ENCODE measurements at regions not wholly inside any gene's neighbourhood (a gene's known extent, or its start where the extent isn't known, plus 50 kb on each side); places are given as distances from the start of the nearest gene placed in this dataset.

DNA sequence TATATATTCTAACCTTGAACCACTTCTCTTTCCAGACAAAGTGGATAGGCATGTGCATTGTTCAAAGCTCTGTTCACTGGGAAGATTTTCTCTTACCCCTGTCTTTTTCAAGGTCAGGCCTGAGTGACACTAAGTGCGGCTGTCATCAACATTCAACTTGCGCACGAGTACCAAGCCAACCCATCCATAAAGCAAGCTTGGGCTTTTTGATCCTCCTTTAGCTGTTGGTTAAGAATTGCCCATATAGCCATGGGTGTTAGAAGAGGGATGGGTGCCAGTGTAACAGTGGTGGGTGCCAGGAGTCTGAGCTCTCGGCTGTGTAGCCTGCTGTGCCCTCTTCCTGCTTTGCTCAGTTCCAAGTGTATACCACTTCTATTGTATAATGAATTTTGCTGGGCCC lies 136.1 kb downstream of the GLUL start:
- DNase-seq = no peak
- Histone ChIP-seq H3K4me3 (ENCODE audit: control extremely low read depth in 1 of 5, extremely low read depth in 1 of 5, insufficient read depth in 1 of 5, low read depth in 2 of 5, low read length in 4 of 5) (no peak overlapping the region), H3K9me3 (ENCODE audit: control extremely low read depth in 1 of 3, control insufficient read depth in 2 of 3, insufficient read depth in 1 of 3, low read length in 2 of 3) (no peaks in the 10 kb centered on the region), H3K27me3 (replicated peaks in 1 of 4; ENCODE audit: control extremely low read depth in 1 of 4, control insufficient read depth in 3 of 4, insufficient read depth in 4 of 4, low read length in 3 of 4) (no peaks in the 10 kb centered on the region), H3K79me2 (ENCODE audit: control insufficient read depth, insufficient read depth, low read length) (no peaks in the 10 kb centered on the region), H4K20me1 (ENCODE audit: control insufficient read depth, insufficient read depth, low read length, poor library complexity, severe bottlenecking) (no peaks in the 10 kb centered on the region), H3K9ac (ENCODE audit: low read length) (no peak overlapping the region), H3K4me2 (replicated peaks; ENCODE audit: low read depth, low read length, poor library complexity, severe bottlenecking) (no peak overlapping the region), H3K4me1 (ENCODE audit: control insufficient read depth in 2 of 2, insufficient read depth in 2 of 2, low read length in 2 of 2) (no peaks in the 10 kb centered on the region), H3K27ac (ENCODE audit: low read length in 2 of 2) (no peak overlapping the region), H2AFZ (ENCODE audit: insufficient read depth, low read depth, low read length, poor library complexity, severe bottlenecking) (no peak overlapping the region), H3K36me3 (replicated peaks in 1 of 2; ENCODE audit: control extremely low read depth in 1 of 2, control insufficient read depth in 1 of 2, extremely low read depth in 1 of 2, insufficient read depth in 2 of 2, low read length in 1 of 2) (no peaks in the 10 kb centered on the region)
- ATAC-seq (ENCODE audit: low read depth) = no peak
- POLR2A ChIA-PET = no interaction called here
- no CpG with 5 or more reads among the region's 4 CpGs for WGBS (ENCODE audit: insufficient coverage)
- H3K9me3 Mint-ChIP-seq (ENCODE audit: insufficient read depth) = no peaks in the 10 kb centered on the region
- intact Hi-C loops (cut with micrococcal nuclease) = no loop called here
- no peak overlapping the region for H3K4me3 Mint-ChIP-seq
- CTCF ChIA-PET = no interaction called here
- TF ChIP-seq, protein P1, sequence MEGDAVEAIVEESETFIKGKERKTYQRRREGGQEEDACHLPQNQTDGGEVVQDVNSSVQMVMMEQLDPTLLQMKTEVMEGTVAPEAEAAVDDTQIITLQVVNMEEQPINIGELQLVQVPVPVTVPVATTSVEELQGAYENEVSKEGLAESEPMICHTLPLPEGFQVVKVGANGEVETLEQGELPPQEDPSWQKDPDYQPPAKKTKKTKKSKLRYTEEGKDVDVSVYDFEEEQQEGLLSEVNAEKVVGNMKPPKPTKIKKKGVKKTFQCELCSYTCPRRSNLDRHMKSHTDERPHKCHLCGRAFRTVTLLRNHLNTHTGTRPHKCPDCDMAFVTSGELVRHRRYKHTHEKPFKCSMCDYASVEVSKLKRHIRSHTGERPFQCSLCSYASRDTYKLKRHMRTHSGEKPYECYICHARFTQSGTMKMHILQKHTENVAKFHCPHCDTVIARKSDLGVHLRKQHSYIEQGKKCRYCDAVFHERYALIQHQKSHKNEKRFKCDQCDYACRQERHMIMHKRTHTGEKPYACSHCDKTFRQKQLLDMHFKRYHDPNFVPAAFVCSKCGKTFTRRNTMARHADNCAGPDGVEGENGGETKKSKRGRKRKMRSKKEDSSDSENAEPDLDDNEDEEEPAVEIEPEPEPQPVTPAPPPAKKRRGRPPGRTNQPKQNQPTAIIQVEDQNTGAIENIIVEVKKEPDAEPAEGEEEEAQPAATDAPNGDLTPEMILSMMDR (IDR thresholded peaks at IDR 0.05) = no peak
- no peaks in the 10 kb centered on the region for H3K27me3 Mint-ChIP-seq
- no peak overlapping the region for H3K27ac Mint-ChIP-seq
- peaks cover 7% of the 10 kb centered on the region for H3K4me1 Mint-ChIP-seq

DNA sequence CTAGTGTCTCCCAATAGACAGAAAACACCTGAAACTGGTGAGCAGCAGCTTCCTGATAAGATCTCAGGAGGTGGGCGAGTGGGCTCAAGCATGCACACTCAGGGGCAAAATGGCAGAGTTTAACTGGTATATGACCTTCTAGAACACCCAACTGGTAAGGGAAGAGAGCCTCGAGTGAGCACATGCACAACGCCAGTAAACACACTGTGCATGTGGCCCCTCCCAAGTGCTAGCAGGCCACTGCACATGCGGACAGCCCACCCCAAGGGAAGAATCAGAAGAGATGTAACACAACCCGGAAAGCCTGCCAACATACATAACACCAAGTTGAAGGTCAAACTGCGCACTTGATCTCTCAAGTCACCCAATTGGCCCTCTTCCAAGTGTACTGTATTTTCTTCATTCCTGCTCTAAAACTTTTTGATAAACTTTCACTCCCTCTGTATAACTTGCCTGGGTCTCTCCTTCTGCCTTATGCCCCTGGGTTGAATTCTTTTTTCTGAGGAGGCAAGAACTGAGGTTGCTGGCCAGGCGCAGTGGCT lies 138.2 kb downstream of the GLUL start:
- WGBS (ENCODE audit: insufficient coverage) = 93% methylated on average over 7 of the region's 7 CpGs
- Histone ChIP-seq H4K20me1 (ENCODE audit: control insufficient read depth, insufficient read depth, low read length, poor library complexity, severe bottlenecking) (no peaks in the 10 kb centered on the region), H3K4me1 (ENCODE audit: control insufficient read depth in 2 of 2, insufficient read depth in 2 of 2, low read length in 2 of 2) (no peaks in the 10 kb centered on the region), H3K4me3 (ENCODE audit: control extremely low read depth in 1 of 5, extremely low read depth in 1 of 5, insufficient read depth in 1 of 5, low read depth in 2 of 5, low read length in 4 of 5) (no peak overlapping the region), H3K36me3 (replicated peaks in 1 of 2; ENCODE audit: control extremely low read depth in 1 of 2, control insufficient read depth in 1 of 2, extremely low read depth in 1 of 2, insufficient read depth in 2 of 2, low read length in 1 of 2) (no peaks in the 10 kb centered on the region), H2AFZ (ENCODE audit: insufficient read depth, low read depth, low read length, poor library complexity, severe bottlenecking) (no peak overlapping the region), H3K4me2 (replicated peaks; ENCODE audit: low read depth, low read length, poor library complexity, severe bottlenecking) (no peak overlapping the region), H3K9me3 (ENCODE audit: control extremely low read depth in 1 of 3, control insufficient read depth in 2 of 3, insufficient read depth in 1 of 3, low read length in 2 of 3) (no peaks in the 10 kb centered on the region), H3K27me3 (replicated peaks in 1 of 4; ENCODE audit: control extremely low read depth in 1 of 4, control insufficient read depth in 3 of 4, insufficient read depth in 4 of 4, low read length in 3 of 4) (no peaks in the 10 kb centered on the region), H3K27ac (ENCODE audit: low read length in 2 of 2) (no peak overlapping the region), H3K9ac (ENCODE audit: low read length) (no peak overlapping the region), H3K79me2 (ENCODE audit: control insufficient read depth, insufficient read depth, low read length) (no peaks in the 10 kb centered on the region)
- no peak for DNase-seq
- no peak for TF ChIP-seq EZH2 (IDR thresholded peaks at IDR 0.05; ENCODE audit: borderline replicate concordance, insufficient read depth, low read depth, low read length, poor library complexity, severe bottlenecking)
- TF ChIP-seq, protein P1 (IDR thresholded peaks at IDR 0.05) = no peak
- ChIA-PET CTCF (no interaction called here), POLR2A (no interaction called here)
- Mint-ChIP-seq H3K27ac (no peak overlapping the region), H3K4me3 (no peak overlapping the region), H3K4me1 (no peaks in the 10 kb centered on the region), H3K9me3 (ENCODE audit: insufficient read depth) (no peaks in the 10 kb centered on the region), H3K27me3 (no peaks in the 10 kb centered on the region)
- no peak for ATAC-seq (ENCODE audit: low read depth)
- intact Hi-C loops (cut with micrococcal nuclease) = no loop called here

Measured in B cell (primary cell).